CD14-positive monocyte (primary cell): ENCODE measurements at regions not wholly inside any gene's neighbourhood (a gene's known extent, or its start where the extent isn't known, plus 50 kb on each side); places are given as distances from the start of the nearest gene placed in this dataset.

Experiments used
- DNase-seq, 3 donors: peaks; one replicate each; pipeline ENCODE4 v3.0.0-alpha.2; 2011 to 2022
- H2AFZ ChIP-seq: 2 replicates; pipeline ENCODE4 v1.6.0; 2012; ENCODE audit warnings: mild to moderate bottlenecking, low read depth, low read length, inconsistent platforms; ENCODE audit not compliant: insufficient read depth, poor library complexity, severe bottlenecking
- H3K27ac ChIP-seq, 2 donors: 1 replicate in 1 of 2; 2 replicates in 1 of 2; pipeline ENCODE4 v1.5.1; 2012 to 2013; ENCODE audit warnings: low read length in 2 of 2, control low read depth in 1 of 2, inconsistent platforms in 1 of 2, low read depth in 1 of 2, mild to moderate bottlenecking in 1 of 2
- H3K27me3 ChIP-seq, 2 donors: one replicate each; pipeline versions ENCODE4 v1.6.0 to v1.6.1; 2011 to 2013; ENCODE audit warnings: low read length in 2 of 2; ENCODE audit not compliant: control insufficient read depth in 2 of 2, insufficient read depth in 2 of 2
- H3K36me3 ChIP-seq, 2 donors: replicated peaks in 1 of 2; 1 replicate in 1 of 2; 2 replicates in 1 of 2; pipeline versions ENCODE4 v1.5.1 to v1.6.1; 2012 to 2013; ENCODE audit warnings: low read length in 2 of 2, control low read depth in 1 of 2, inconsistent platforms in 1 of 2, mild to moderate bottlenecking in 1 of 2; ENCODE audit not compliant: insufficient read depth in 2 of 2, control insufficient read depth in 1 of 2
- H3K4me1 ChIP-seq, 2 donors: 1 replicate in 1 of 2; 2 replicates in 1 of 2; pipeline versions ENCODE4 v1.5.1 to v1.6.1; 2012 to 2013; ENCODE audit warnings: low read length in 2 of 2, control low read depth in 1 of 2, inconsistent platforms in 1 of 2, mild to moderate bottlenecking in 1 of 2, moderate library complexity in 1 of 2; ENCODE audit not compliant: insufficient read depth in 2 of 2, control insufficient read depth in 1 of 2
- H3K4me2 ChIP-seq: replicated peaks from 2 replicates; pipeline ENCODE3; 2012; ENCODE audit warnings: low read length, moderate library complexity, mild to moderate bottlenecking; ENCODE audit not compliant: poor library complexity, severe bottlenecking; ENCODE audit errors: extremely low read depth
- H3K4me3 ChIP-seq, 3 experiments: fragments of 200-600 bp in 1 of 3; sonication (generic) in 1 of 3; replicated peaks in 1 of 3; 1 replicate in 2 of 3; 2 replicates in 1 of 3; pipeline ENCODE4 v1.5.1; 2011 to 2013; ENCODE audit warnings: low read length in 3 of 3, mild to moderate bottlenecking in 3 of 3, control low read depth in 2 of 3, low read depth in 2 of 3, inconsistent platforms in 1 of 3, moderate library complexity in 1 of 3
- H3K79me2 ChIP-seq: 2 replicates; pipeline ENCODE4 v1.6.0; 2012; ENCODE audit warnings: mild to moderate bottlenecking, control low read depth, inconsistent platforms, low read length, moderate library complexity; ENCODE audit not compliant: insufficient read depth
- H3K9ac ChIP-seq: 2 replicates; pipeline ENCODE4 v1.6.0; 2017; ENCODE audit warnings: low read length, mild to moderate bottlenecking; ENCODE audit not compliant: insufficient read depth, poor library complexity, severe bottlenecking
- H3K9me3 ChIP-seq, 2 donors: replicated peaks in 1 of 2; 1 replicate in 1 of 2; 2 replicates in 1 of 2; pipeline versions ENCODE4 v1.5.1 to v1.6.1; 2012 to 2013; ENCODE audit warnings: low read length in 2 of 2, control low read depth in 1 of 2; ENCODE audit not compliant: control insufficient read depth in 1 of 2, insufficient read depth in 1 of 2
- H4K20me1 ChIP-seq: 2 replicates; pipeline ENCODE4 v1.6.0; 2012; ENCODE audit warnings: mild to moderate bottlenecking, low read length, control low read depth, moderate library complexity; ENCODE audit not compliant: insufficient read depth
- H3K27ac Mint-ChIP-seq, 7 donors: one replicate each; pipeline ENCODE4 v1.8.0; 2020; ENCODE audit warnings: mild to moderate bottlenecking in 7 of 7, mixed read lengths in 7 of 7, moderate library complexity in 6 of 7, inconsistent platforms in 2 of 7
- H3K27me3 Mint-ChIP-seq, 3 donors: one replicate each; pipeline ENCODE4 v1.8.0; 2021 to 2022; ENCODE audit warnings: low read depth in 3 of 3, mild to moderate bottlenecking in 3 of 3, mixed read lengths in 3 of 3, moderate library complexity in 3 of 3, inconsistent platforms in 1 of 3
- H3K36me3 Mint-ChIP-seq, 2 donors: one replicate each; pipeline ENCODE4 v1.8.0; 2020; ENCODE audit warnings: mixed read lengths in 2 of 2, inconsistent platforms in 1 of 2, mild to moderate bottlenecking in 1 of 2
- H3K4me1 Mint-ChIP-seq: one replicate; pipeline ENCODE4 v1.8.0; 2020; ENCODE audit warnings: mild to moderate bottlenecking, mixed read lengths
- H3K4me3 Mint-ChIP-seq, 2 donors: one replicate each; pipeline ENCODE4 v1.8.0; 2020; ENCODE audit warnings: mild to moderate bottlenecking in 2 of 2, mixed read lengths in 2 of 2, moderate library complexity in 1 of 2
- H3K9me3 Mint-ChIP-seq, 7 donors: one replicate each; pipeline ENCODE4 v1.8.0; 2020 to 2022; ENCODE audit warnings: mixed read lengths in 7 of 7, mild to moderate bottlenecking in 6 of 7, moderate library complexity in 6 of 7, inconsistent platforms in 2 of 7
- WGBS: methylation state at CpG from one replicate; pipeline ENCODE4 v1.1.5; 2013; ENCODE audit warnings: missing lambda C conversion rate; ENCODE audit not compliant: insufficient coverage; 5-methylcytosine and 5-hydroxymethylcytosine counted together
- intact Hi-C, 2 donors: fragments of 100-400 bp; cut with micrococcal nuclease; formaldehyde crosslinking; loops; one replicate each; pipeline versions ENCODE4 v1.15.0 to v1.15.1; 2023
- TF ChIP-seq, protein P1 (sequence below): fragments of 200-600 bp; IDR thresholded peaks from one replicate; pipeline ENCODE4 v1.8.0; 2022; ENCODE audit warnings: antibody characterized with exemption, mild to moderate bottlenecking

GRCh38 chr15:68526784-68527183 is 52.0 kb upstream of the CORO2B start:
- peaks cover 1 to 3% (median 2%) of the 10 kb centered on the region in 3 donors for H3K27me3 Mint-ChIP-seq
- peaks cover 6 to 12% (median 8%) of the 10 kb centered on the region in 7 donors for H3K9me3 Mint-ChIP-seq
- peaks cover 12% of the 10 kb centered on the region for H3K4me1 Mint-ChIP-seq
- no peak overlapping the region for H3K4me3 Mint-ChIP-seq
- DNase-seq = no peak
- H3K27ac ChIP-seq = no peak overlapping the region
- no peak overlapping the region for H3K27ac Mint-ChIP-seq
- intact Hi-C loops = no loop called here
- peaks cover 0 to 5% of the 10 kb centered on the region in 2 donors for H3K9me3 ChIP-seq
- no peaks in the 10 kb centered on the region for H3K36me3 Mint-ChIP-seq
- no peak overlapping the region for H3K4me3 ChIP-seq
- H3K9ac ChIP-seq = no peak overlapping the region
- no peaks in the 10 kb centered on the region for H3K79me2 ChIP-seq
- H3K36me3 ChIP-seq = no peaks in the 10 kb centered on the region
- no peak overlapping the region for H2AFZ ChIP-seq
- no peaks in the 10 kb centered on the region for H4K20me1 ChIP-seq
- H3K4me1 ChIP-seq = no peaks in the 10 kb centered on the region
- no peaks in the 10 kb centered on the region for H3K27me3 ChIP-seq
- no peak overlapping the region for H3K4me2 ChIP-seq
- no CpG with 5 or more reads among the region's 2 CpGs for WGBS
- TF ChIP-seq, protein P1, sequence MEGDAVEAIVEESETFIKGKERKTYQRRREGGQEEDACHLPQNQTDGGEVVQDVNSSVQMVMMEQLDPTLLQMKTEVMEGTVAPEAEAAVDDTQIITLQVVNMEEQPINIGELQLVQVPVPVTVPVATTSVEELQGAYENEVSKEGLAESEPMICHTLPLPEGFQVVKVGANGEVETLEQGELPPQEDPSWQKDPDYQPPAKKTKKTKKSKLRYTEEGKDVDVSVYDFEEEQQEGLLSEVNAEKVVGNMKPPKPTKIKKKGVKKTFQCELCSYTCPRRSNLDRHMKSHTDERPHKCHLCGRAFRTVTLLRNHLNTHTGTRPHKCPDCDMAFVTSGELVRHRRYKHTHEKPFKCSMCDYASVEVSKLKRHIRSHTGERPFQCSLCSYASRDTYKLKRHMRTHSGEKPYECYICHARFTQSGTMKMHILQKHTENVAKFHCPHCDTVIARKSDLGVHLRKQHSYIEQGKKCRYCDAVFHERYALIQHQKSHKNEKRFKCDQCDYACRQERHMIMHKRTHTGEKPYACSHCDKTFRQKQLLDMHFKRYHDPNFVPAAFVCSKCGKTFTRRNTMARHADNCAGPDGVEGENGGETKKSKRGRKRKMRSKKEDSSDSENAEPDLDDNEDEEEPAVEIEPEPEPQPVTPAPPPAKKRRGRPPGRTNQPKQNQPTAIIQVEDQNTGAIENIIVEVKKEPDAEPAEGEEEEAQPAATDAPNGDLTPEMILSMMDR = no peak

DNA sequence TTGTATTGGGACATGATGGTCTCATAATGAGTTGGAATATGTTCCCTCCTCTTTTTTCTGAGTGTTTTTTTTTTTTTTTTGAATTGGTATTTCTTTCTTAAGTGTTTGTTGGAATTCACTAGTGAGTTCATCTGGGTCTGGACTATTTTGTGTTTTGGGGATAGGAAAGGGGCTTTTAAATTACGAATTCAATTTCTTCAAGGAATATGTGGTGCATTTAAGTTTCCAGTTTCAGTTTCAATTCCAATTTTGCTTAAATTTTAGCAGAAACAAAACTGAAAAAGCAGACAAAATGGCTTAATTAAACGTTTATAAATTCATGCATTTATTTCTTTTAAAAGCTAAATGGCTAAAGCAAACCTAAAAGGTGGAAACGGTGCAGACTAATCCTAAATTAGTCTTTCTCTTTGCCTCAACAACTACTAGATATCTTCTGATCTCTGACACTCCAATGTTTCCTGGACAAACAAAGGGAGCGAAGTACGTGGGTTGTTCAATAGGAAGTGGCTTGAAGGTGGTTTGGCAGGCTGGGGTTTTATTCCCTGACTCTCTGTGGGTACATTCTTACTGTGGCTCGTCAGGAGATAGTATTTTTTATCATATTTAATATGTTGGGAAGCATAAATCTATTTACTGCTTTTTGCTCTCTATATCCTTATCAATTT is 50.0 kb upstream of the CORO2B start:
- no peak for DNase-seq
- Histone ChIP-seq H3K9me3 (peaks cover 0 to 10% of the 10 kb centered on the region in 2 donors), H3K4me1 (no peaks in the 10 kb centered on the region), H3K4me2 (peak overlapping the region; percentile 64), H3K4me3 (peak overlapping the region; percentile 18 to 71 (median 69)), H3K27ac (no peak overlapping the region), H3K27me3 (no peaks in the 10 kb centered on the region), H4K20me1 (no peaks in the 10 kb centered on the region), H3K36me3 (no peaks in the 10 kb centered on the region), H3K79me2 (no peaks in the 10 kb centered on the region), H2AFZ (peak overlapping the region; percentile 74), H3K9ac (peak overlapping the region; percentile 45)
- peak overlapping the region in 1 of 7 donors; percentile 21 for H3K27ac Mint-ChIP-seq
- no CpG with 5 or more reads among the region's 6 CpGs for WGBS
- TF ChIP-seq, protein P1 = no peak
- no peaks in the 10 kb centered on the region for H3K36me3 Mint-ChIP-seq
- H3K4me3 Mint-ChIP-seq = peak overlapping the region; percentile 55 to 78
- intact Hi-C loops = no loop called here
- peaks cover 12% of the 10 kb centered on the region for H3K4me1 Mint-ChIP-seq
- H3K9me3 Mint-ChIP-seq = peaks cover 11 to 21% (median 17%) of the 10 kb centered on the region in 7 donors
- peaks cover 0 to 2% (median 2%) of the 10 kb centered on the region in 3 donors for H3K27me3 Mint-ChIP-seq
